Subcutaneous abdominal adipose tissue (tissue), 5 donors: ENCODE measurements at regions not wholly inside any gene's neighbourhood (a gene's known extent, or its start where the extent isn't known, plus 50 kb on each side); places are given as distances from the start of the nearest gene placed in this dataset.

Experiments used
- H3K27ac ChIP-seq: one replicate; pipeline ENCODE4 v1.7.0; 2013; ENCODE audit warnings: low read depth, mild to moderate bottlenecking, inconsistent platforms, low read length, moderate library complexity
- H3K27me3 ChIP-seq, 5 donors: one replicate each; pipeline ENCODE4 v1.7.0; 2013; ENCODE audit warnings: low read length in 5 of 5, inconsistent platforms in 1 of 5; ENCODE audit not compliant: control insufficient read depth in 5 of 5, insufficient read depth in 4 of 5
- H3K36me3 ChIP-seq, 5 donors: one replicate each; pipeline ENCODE4 v1.7.0; 2013; ENCODE audit warnings: low read length in 5 of 5; ENCODE audit not compliant: control insufficient read depth in 5 of 5, insufficient read depth in 5 of 5
- H3K4me1 ChIP-seq, 5 donors: one replicate each; pipeline ENCODE4 v1.7.0; 2013; ENCODE audit warnings: low read length in 5 of 5, mild to moderate bottlenecking in 3 of 5, moderate library complexity in 1 of 5; ENCODE audit not compliant: control insufficient read depth in 5 of 5, insufficient read depth in 5 of 5
- H3K4me3 ChIP-seq, 5 donors: one replicate each; pipeline ENCODE4 v1.7.0; 2013; ENCODE audit warnings: low read length in 5 of 5, low read depth in 1 of 5
- H3K9ac ChIP-seq, 5 donors: one replicate each; pipeline ENCODE4 v1.7.0; 2013; ENCODE audit warnings: low read length in 5 of 5, mild to moderate bottlenecking in 4 of 5, moderate library complexity in 3 of 5
- H3K9me3 ChIP-seq, 5 donors: one replicate each; pipeline ENCODE4 v1.7.0; 2013; ENCODE audit warnings: low read length in 5 of 5; ENCODE audit not compliant: control insufficient read depth in 5 of 5
- donor health status: healthy.
- donor health status: healthy.
- donor health status: healthy.
- donor health status: healthy.
- donor health status: healthy.

DNA sequence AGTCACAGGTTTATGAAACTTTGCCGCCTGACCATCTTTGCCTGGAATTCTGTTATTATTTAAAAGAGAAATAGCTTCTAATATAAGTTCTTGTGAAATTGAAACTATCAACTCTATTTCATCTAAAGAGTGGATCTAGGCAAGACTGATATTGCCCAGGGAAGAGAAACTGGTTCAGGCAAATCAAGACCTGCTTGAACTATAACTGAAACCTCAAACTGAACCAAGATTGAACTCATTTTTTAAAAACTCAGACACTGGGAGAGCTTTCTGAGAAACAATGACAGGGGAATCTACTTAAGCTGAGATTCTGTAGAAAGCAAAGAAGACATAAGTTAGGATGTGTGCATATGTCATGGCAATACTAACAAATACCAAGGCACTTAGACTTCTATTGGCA is 815.8 kb downstream of the BRINP1 start:
- no peak overlapping the region for H3K4me3 ChIP-seq
- H3K27ac ChIP-seq: no peak overlapping the region
- H3K9me3 ChIP-seq: peaks cover 0 to 2% (median 0%) of the 10 kb centered on the region in 5 donors
- H3K36me3 ChIP-seq: no peaks in the 10 kb centered on the region
- H3K4me1 ChIP-seq: no peaks in the 10 kb centered on the region
- H3K27me3 ChIP-seq: no peaks in the 10 kb centered on the region
- no peak overlapping the region for H3K9ac ChIP-seq

DNA sequence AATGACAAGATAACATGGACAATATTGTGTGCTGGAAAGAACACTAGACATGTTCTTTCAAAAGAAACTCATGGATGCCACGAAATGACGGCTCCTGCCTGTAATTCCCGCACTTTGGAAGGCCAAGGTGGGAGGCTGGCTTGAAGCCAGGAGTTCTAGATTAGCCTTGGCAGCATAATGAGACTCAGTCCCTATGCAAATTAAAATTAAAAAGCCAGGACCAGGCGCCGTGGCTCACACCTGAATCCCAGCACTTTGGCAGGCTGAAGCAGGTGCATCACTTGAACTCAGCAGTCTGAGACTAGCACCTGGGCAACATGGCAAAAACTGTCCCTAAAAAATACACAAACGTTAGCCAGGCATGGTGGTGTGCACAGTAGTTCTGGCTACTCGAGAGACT is 814.2 kb downstream of the BRINP1 start:
- H3K27me3 ChIP-seq: no peaks in the 10 kb centered on the region
- no peaks in the 10 kb centered on the region for H3K36me3 ChIP-seq

DNA sequence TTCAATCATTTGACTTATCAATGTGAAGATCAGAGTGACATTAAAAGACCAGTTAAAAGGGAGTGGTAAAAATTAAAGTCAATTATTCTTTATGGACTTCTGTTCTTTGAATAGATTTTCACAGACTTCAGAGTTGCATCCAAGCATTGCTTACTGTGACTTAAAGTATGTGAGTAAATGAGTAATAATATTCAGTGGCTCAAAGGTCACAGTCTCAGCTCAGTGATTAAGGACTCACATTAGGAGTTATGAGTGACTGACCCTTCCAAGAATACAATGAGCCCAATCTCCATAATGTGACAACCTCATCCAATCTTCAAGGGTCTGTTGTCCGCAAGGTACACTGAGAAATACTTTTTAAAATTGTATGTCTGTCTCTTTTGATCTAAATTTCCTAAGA is 811.2 kb downstream of the BRINP1 start:
- Histone ChIP-seq H3K4me1 (no peaks in the 10 kb centered on the region), H3K36me3 (no peaks in the 10 kb centered on the region), H3K27me3 (no peaks in the 10 kb centered on the region), H3K27ac (no peak overlapping the region), H3K9me3 (peaks cover 0 to 2% (median 0%) of the 10 kb centered on the region in 5 donors), H3K9ac (no peak overlapping the region), H3K4me3 (no peak overlapping the region)

More for the DNA sequence above, 814.2 kb downstream of the BRINP1 start:
- peaks cover 0 to 2% (median 0%) of the 10 kb centered on the region in 5 donors for H3K9me3 ChIP-seq
- no peaks in the 10 kb centered on the region for H3K4me1 ChIP-seq
- no peak overlapping the region for H3K4me3 ChIP-seq
- no peak overlapping the region for H3K27ac ChIP-seq
- no peak overlapping the region for H3K9ac ChIP-seq

DNA sequence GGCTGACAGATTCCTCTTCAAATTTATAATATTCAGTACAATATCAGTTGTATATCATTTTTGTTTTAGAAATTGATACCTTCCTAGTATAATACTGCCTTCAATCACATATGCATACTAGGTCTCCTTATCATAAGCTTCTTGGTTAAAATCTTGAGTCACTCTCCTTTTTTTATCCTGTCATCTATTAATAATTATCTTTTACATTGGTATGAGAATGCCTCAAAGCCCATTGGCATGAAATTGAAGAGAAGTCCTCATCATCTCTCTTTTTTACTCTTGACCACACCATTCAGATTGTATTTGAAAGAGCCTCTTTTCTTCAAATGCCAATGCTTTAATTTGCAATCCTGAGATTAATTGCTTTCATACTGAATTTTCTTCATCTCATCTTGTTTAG is 810.3 kb downstream of the BRINP1 start:
- Histone ChIP-seq H3K9ac (no peak overlapping the region), H3K4me3 (no peak overlapping the region), H3K27me3 (no peaks in the 10 kb centered on the region), H3K4me1 (no peaks in the 10 kb centered on the region), H3K27ac (no peak overlapping the region), H3K9me3 (peaks cover 0 to 2% (median 0%) of the 10 kb centered on the region in 5 donors), H3K36me3 (no peaks in the 10 kb centered on the region)

DNA sequence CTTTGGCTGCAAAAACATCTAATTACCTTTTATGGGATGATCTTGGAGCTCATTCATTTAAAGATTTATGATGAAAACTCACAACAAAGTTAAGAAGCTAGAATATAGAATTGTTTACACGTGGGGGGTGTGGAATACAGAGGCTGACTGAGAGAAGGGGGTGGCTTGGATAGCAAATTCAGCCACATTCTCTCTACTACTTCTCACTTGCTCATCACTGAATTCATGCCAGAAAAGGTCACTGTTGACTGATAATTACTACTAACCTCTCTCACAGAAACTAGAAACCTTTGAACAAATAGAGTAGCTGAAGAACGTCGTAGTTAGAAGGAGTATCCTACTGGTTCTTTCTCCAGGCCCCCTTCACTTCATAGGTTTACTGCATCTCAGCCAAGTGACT is 808.2 kb downstream of the BRINP1 start:
- H3K9ac ChIP-seq: no peak overlapping the region
- H3K4me1 ChIP-seq: no peaks in the 10 kb centered on the region
- H3K9me3 ChIP-seq: no peaks in the 10 kb centered on the region

DNA sequence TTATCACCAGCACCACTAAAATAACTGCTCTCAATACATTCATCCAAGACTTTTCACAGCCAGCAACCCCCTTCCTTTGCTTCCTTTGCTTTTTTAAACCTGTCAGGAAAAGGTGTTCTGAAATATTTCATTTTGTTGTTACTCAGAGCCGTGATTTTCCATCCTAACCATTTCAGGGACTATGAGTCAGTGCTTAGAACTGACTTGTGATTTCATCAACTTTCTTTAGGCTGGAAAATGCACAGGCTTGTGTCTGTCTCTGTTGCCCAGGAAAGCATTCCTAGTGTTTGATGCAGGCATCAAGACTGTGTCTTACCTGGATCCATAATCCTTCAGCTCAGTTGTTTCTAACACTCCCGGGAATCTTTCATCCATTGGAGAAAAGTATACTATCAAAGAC is 805.6 kb downstream of the BRINP1 start:
- Histone ChIP-seq H3K36me3 (no peaks in the 10 kb centered on the region), H3K9me3 (no peaks in the 10 kb centered on the region), H3K4me1 (no peaks in the 10 kb centered on the region), H3K4me3 (no peak overlapping the region), H3K27ac (no peak overlapping the region), H3K27me3 (no peaks in the 10 kb centered on the region), H3K9ac (no peak overlapping the region)

More for the DNA sequence above, 808.2 kb downstream of the BRINP1 start:
- H3K27ac ChIP-seq: no peak overlapping the region
- no peak overlapping the region for H3K4me3 ChIP-seq
- no peaks in the 10 kb centered on the region for H3K36me3 ChIP-seq
- no peaks in the 10 kb centered on the region for H3K27me3 ChIP-seq

DNA sequence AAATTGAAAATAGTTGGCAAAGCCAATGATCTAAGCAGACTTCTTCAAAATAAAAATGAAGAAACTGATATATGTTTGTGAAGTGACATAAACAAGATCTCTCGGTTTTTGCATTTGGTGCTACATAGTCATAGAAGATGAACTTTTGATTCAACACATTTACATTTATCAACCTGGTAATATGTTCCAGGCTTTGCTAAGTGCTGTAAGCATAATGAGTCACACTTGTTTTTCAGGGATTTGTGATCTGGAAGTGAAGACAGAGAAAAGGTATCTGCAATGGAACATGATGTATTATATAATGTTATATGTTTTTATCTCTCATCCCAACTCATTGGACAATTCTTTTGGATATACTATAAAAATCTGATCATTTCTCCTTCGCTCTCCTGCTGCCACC is 801.4 kb downstream of the BRINP1 start:
- no peaks in the 10 kb centered on the region for H3K4me1 ChIP-seq
- H3K9me3 ChIP-seq: no peaks in the 10 kb centered on the region
- no peaks in the 10 kb centered on the region for H3K27me3 ChIP-seq
- H3K9ac ChIP-seq: no peak overlapping the region
- H3K4me3 ChIP-seq: no peak overlapping the region
- no peak overlapping the region for H3K27ac ChIP-seq
- no peaks in the 10 kb centered on the region for H3K36me3 ChIP-seq

DNA sequence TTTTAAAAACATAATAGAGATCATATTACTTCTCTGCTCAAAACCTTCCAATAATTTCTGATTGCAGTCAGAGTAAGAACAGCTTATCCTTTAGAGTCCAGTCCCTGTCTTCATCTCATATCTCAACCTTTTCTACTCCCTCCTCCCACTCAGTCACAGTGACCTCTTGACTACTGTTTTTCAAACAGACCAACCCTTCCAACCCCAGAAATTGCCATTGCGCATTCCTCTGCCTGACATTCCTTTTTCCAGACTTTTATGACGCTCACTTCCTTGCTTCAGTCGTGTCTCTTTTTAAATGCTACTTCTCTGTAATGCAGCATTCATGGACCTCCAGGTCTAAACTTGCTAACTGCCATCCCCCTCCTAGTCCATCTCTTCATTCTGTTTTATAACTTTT is 800.5 kb downstream of the BRINP1 start:
- H3K27ac ChIP-seq: no peak overlapping the region
- H3K9me3 ChIP-seq: no peaks in the 10 kb centered on the region
- H3K27me3 ChIP-seq: no peaks in the 10 kb centered on the region
- no peak overlapping the region for H3K9ac ChIP-seq
- no peaks in the 10 kb centered on the region for H3K36me3 ChIP-seq
- no peaks in the 10 kb centered on the region for H3K4me1 ChIP-seq
- no peak overlapping the region for H3K4me3 ChIP-seq

DNA sequence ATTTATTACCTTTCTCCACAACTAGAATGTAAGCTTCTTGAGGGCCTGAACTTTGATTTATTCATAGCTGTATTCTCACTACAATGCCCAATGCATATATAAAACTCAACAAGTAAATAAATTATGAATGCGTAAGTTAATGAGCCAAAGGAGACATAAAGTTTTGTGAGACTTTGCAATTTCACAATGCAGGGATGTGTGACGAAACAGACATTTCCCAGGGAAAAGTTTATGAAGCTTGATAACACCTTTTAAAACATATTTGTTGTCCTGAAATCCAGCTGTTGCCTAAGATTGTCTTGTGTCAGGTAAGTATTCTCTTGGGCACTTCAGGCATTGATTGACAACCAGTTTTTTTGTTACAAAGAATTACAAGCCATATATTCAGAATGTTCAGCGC is 800.1 kb downstream of the BRINP1 start:
- no peaks in the 10 kb centered on the region for H3K36me3 ChIP-seq
- H3K4me3 ChIP-seq: no peak overlapping the region
- H3K9ac ChIP-seq: no peak overlapping the region
- no peaks in the 10 kb centered on the region for H3K4me1 ChIP-seq
- H3K27ac ChIP-seq: no peak overlapping the region
- H3K27me3 ChIP-seq: no peaks in the 10 kb centered on the region
- H3K9me3 ChIP-seq: no peaks in the 10 kb centered on the region

DNA sequence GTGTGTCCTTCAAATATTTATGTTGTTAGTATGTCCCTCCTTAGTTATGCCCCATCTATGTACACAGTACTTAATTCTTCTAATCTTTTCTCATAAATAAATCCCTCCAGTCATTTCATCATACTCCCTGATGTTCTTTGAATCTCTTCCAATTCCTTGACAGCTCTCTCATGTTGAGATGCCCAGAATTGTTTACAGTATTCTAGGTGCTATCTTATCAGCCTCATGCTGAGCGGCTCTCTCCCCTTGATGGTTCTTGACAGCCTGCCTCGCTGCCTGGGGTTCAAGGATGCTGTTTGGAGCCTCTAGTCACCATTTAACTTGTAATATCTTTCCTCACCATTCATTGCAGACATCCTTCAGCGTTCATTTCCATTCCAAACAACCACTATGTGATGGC is 799.2 kb downstream of the BRINP1 start:
- no peak overlapping the region for H3K9ac ChIP-seq
- no peak overlapping the region for H3K4me3 ChIP-seq
- H3K36me3 ChIP-seq: no peaks in the 10 kb centered on the region
- no peaks in the 10 kb centered on the region for H3K4me1 ChIP-seq
- peaks cover 0 to 3% (median 0%) of the 10 kb centered on the region in 5 donors for H3K9me3 ChIP-seq
- H3K27ac ChIP-seq: no peak overlapping the region
- no peaks in the 10 kb centered on the region for H3K27me3 ChIP-seq
